Stimulated activated CD8-positive, alpha-beta memory T cell treated with anti-CD3 and anti-CD28 coated beads, Interleukin-4, amount 100 ng/mL, for 48 hours (primary cell): ENCODE measurements at regions not wholly inside any gene's neighbourhood (a gene's known extent, or its start where the extent isn't known, plus 50 kb on each side); places are given as distances from the start of the nearest gene placed in this dataset.

Source experiments
- DNase-seq: peaks from one replicate; pipeline ENCODE4 v3.0.0-alpha.2; 2020

- DNase-seq: no peak
Observed at GRCh38 chr1:39109644-39110043, 83.5 kb downstream of the NDUFS5 start.

GRCh38 chr1:39110325-39110851 is 84.2 kb downstream of the NDUFS5 start:
- no peak for DNase-seq

GRCh38 chr1:39110882-39111281 is 84.7 kb downstream of the NDUFS5 start:
- DNase-seq: no peak

- DNase-seq: no peak
Observed at GRCh38 chr1:39113109-39113743, 87.1 kb downstream of the NDUFS5 start.

- no peak for DNase-seq
Observed at GRCh38 chr1:39115271-39116110, 89.0 kb upstream of the MACF1 start.

- no peak for DNase-seq
Observed at GRCh38 chr1:39116116-39116607, 88.3 kb upstream of the MACF1 start.

GRCh38 chr1:39116860-39117728 is 87.4 kb upstream of the MACF1 start:
- no peak for DNase-seq

GRCh38 chr1:39117899-39118450 is 86.5 kb upstream of the MACF1 start:
- no peak for DNase-seq

- no peak for DNase-seq
Observed at GRCh38 chr1:39122056-39122455, 82.4 kb upstream of the MACF1 start.

GRCh38 chr1:39124282-39124681 is 80.2 kb upstream of the MACF1 start:
- DNase-seq: no peak

- no peak for DNase-seq
Observed at GRCh38 chr1:39127513-39127912, 77.0 kb upstream of the MACF1 start.

GRCh38 chr1:39128126-39128525 is 76.4 kb upstream of the MACF1 start:
- DNase-seq: no peak

GRCh38 chr1:39128959-39129358 is 75.5 kb upstream of the MACF1 start:
- no peak for DNase-seq

GRCh38 chr1:39129514-39129913 is 75.0 kb upstream of the MACF1 start:
- DNase-seq: no peak

- DNase-seq: no peak
Observed at GRCh38 chr1:39130325-39130724, 74.2 kb upstream of the MACF1 start.

GRCh38 chr1:39131940-39132339 is 72.6 kb upstream of the MACF1 start:
- no peak for DNase-seq

- no peak for DNase-seq
Observed at GRCh38 chr1:39132505-39133339, 71.8 kb upstream of the MACF1 start.

- no peak for DNase-seq
Observed at GRCh38 chr1:39133340-39133684, 71.2 kb upstream of the MACF1 start.

- no peak for DNase-seq
Observed at GRCh38 chr1:39134768-39135333, 69.6 kb upstream of the MACF1 start.

GRCh38 chr1:39136638-39137037 is 67.9 kb upstream of the MACF1 start:
- DNase-seq: no peak

- DNase-seq: no peak
Observed at GRCh38 chr1:39139723-39140360, 64.7 kb upstream of the MACF1 start.
